ENCODE measurements at regions not wholly inside any gene's neighbourhood (a gene's known extent, or its start where the extent isn't known, plus 50 kb on each side); places are given as distances from the start of the nearest gene placed in this dataset.

GRCh38 chr1:30275926-30276764 is 447.2 kb downstream of the MATN1 start:
- no peak for DNase-seq (ENCODE audit: insufficient read length, low spot score)
- no peak for FAIRE-seq
- TF ChIP-seq, protein P1, sequence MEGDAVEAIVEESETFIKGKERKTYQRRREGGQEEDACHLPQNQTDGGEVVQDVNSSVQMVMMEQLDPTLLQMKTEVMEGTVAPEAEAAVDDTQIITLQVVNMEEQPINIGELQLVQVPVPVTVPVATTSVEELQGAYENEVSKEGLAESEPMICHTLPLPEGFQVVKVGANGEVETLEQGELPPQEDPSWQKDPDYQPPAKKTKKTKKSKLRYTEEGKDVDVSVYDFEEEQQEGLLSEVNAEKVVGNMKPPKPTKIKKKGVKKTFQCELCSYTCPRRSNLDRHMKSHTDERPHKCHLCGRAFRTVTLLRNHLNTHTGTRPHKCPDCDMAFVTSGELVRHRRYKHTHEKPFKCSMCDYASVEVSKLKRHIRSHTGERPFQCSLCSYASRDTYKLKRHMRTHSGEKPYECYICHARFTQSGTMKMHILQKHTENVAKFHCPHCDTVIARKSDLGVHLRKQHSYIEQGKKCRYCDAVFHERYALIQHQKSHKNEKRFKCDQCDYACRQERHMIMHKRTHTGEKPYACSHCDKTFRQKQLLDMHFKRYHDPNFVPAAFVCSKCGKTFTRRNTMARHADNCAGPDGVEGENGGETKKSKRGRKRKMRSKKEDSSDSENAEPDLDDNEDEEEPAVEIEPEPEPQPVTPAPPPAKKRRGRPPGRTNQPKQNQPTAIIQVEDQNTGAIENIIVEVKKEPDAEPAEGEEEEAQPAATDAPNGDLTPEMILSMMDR (IDR thresholded peaks at IDR 0.05; ENCODE audit: insufficient read depth, missing control alignments) = no peak

GRCh38 chr1:30274976-30275621 is 448.3 kb downstream of the MATN1 start:
- no peak for DNase-seq (ENCODE audit: insufficient read length, low spot score)
- TF ChIP-seq, protein P1 (IDR thresholded peaks at IDR 0.05; ENCODE audit: insufficient read depth, missing control alignments) = no peak

DNA sequence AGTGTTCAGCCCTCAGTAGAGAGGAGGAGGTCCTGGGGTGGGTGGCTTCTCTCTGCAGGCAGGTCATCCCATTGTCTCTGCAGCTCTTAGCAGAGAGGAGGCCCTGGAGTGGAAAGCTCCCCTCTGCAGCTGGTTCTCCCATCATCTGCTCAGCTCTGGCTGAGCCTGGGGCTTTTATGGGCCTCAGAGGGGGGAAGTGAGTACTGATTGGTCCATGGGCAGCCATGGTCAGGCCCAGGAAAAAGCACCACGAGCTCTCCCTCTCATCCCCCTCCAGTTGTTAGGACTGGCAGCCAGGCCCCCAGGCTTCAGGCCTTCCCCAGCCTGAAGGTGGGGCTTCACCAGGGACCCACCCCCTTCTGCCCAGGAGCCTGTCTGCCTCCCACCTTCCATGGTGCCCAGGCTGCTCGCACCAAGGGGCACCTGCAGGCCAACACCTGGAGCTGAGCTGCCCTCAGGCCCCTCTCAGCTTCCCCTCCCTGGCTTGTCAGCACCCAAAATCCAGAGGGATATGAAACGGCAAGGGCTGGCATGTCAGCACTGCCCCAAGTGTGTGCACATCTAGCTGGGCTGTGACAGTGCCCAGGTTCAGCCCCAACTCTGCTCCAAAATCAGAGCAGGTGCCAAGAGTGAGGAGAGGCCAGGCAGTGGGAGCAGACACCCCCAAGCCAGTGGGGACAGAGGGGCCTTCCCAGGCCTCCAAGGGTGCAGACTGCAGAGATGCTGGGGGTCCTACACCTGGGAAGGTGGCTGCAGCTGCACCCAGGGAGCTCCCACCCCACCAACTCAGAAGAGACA is 449.0 kb downstream of the MATN1 start:
- FAIRE-seq (no peak), DNase-seq (ENCODE audit: insufficient read length, low spot score) (no peak)
- TF ChIP-seq, protein P1 (IDR thresholded peaks at IDR 0.05; ENCODE audit: insufficient read depth, missing control alignments) = no peak

More at GRCh38 chr1:30274976-30275621, 448.3 kb downstream of the MATN1 start:
- FAIRE-seq = no peak

GRCh38 chr1:30273456-30273855 is 449.9 kb downstream of the MATN1 start:
- no peak for FAIRE-seq
- DNase-seq (ENCODE audit: insufficient read length, low spot score) = no peak
- TF ChIP-seq, protein P1 (IDR thresholded peaks at IDR 0.05; ENCODE audit: insufficient read depth, missing control alignments) = no peak

DNA sequence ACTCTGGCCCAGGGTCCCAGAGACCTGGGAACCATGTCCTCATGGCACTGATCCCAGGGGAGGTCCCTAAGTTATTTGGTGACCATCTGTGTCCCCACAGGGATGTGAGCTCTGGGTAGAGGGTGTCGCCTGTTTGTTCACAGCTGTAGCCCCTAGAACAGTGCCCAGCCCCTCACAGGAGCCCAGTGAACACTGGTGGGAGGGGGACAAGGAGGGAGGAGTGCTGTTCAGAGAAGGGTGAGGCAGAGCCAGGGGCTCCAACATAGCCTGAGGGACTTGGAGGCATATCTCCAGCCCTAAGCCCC is 450.4 kb downstream of the MATN1 start:
- FAIRE-seq = no peak
- no peak for DNase-seq (ENCODE audit: insufficient read length, low spot score)
- TF ChIP-seq, protein P1 (IDR thresholded peaks at IDR 0.05; ENCODE audit: insufficient read depth, missing control alignments) = no peak

GRCh38 chr1:30272277-30273020 is 450.9 kb downstream of the MATN1 start:
- DNase-seq (ENCODE audit: insufficient read length, low spot score) (no peak), FAIRE-seq (no peak)
- TF ChIP-seq, protein P1 (IDR thresholded peaks at IDR 0.05; ENCODE audit: insufficient read depth, missing control alignments) = no peak

All from D721Med (cell line).